B cell (primary cell): ENCODE measurements at regions not wholly inside any gene's neighbourhood (a gene's known extent, or its start where the extent isn't known, plus 50 kb on each side); places are given as distances from the start of the nearest gene placed in this dataset.

ENCODE experiments used
- EZH2 ChIP-seq: IDR thresholded peaks from 2 replicates; pipeline ENCODE4 v1.6.1; 2012; ENCODE audit warnings: borderline replicate concordance, low read depth, mild to moderate bottlenecking, moderate library complexity, low read length; ENCODE audit not compliant: insufficient read depth, poor library complexity, severe bottlenecking
- TF ChIP-seq, protein P1 (sequence below): fragments of 200-600 bp; IDR thresholded peaks from one replicate; pipeline ENCODE4 v1.8.0; 2022; ENCODE audit warnings: antibody characterized with exemption, mild to moderate bottlenecking

GRCh38 chr10:123327450-123327849 lies 173.2 kb downstream of the BUB3 start:
- TF ChIP-seq, protein P1, sequence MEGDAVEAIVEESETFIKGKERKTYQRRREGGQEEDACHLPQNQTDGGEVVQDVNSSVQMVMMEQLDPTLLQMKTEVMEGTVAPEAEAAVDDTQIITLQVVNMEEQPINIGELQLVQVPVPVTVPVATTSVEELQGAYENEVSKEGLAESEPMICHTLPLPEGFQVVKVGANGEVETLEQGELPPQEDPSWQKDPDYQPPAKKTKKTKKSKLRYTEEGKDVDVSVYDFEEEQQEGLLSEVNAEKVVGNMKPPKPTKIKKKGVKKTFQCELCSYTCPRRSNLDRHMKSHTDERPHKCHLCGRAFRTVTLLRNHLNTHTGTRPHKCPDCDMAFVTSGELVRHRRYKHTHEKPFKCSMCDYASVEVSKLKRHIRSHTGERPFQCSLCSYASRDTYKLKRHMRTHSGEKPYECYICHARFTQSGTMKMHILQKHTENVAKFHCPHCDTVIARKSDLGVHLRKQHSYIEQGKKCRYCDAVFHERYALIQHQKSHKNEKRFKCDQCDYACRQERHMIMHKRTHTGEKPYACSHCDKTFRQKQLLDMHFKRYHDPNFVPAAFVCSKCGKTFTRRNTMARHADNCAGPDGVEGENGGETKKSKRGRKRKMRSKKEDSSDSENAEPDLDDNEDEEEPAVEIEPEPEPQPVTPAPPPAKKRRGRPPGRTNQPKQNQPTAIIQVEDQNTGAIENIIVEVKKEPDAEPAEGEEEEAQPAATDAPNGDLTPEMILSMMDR = no peak
- TF ChIP-seq EZH2 = no peak
